ENCODE measurements at regions not wholly inside any gene's neighbourhood (a gene's known extent, or its start where the extent isn't known, plus 50 kb on each side); places are given as distances from the start of the nearest gene placed in this dataset.

- Histone ChIP-seq H3K4me3 (ENCODE audit: low read depth, low read length) (no peak overlapping the region), H3K27me3 (replicated peaks; ENCODE audit: control insufficient read depth, insufficient read depth, low read length) (no peaks in the 10 kb centered on the region), H3K36me3 (ENCODE audit: control insufficient read depth, insufficient read depth, low read length) (no peaks in the 10 kb centered on the region), H3K4me1 (no peaks in the 10 kb centered on the region), H3K9me3 (no peaks in the 10 kb centered on the region)
- TF ChIP-seq CTCF (IDR thresholded peaks at IDR 0.05; ENCODE audit: insufficient read depth in 1 of 2, low read depth in 1 of 2, low read length in 1 of 2, severe bottlenecking in 1 of 2, unreplicated experiment in 1 of 2) = no peak
- intact Hi-C loops (cut with micrococcal nuclease; ENCODE audit: unreplicated experiment) = no loop called here
- no TSS peak for BruUV-seq (replicated peaks)
- Mint-ChIP-seq H3K27me3 (ENCODE audit: insufficient read depth, unreplicated experiment) (no peaks in the 10 kb centered on the region), H3K27ac (ENCODE audit: unreplicated experiment) (no peak overlapping the region), H3K4me1 (ENCODE audit: low read depth, unreplicated experiment) (no peaks in the 10 kb centered on the region), H3K4me3 (ENCODE audit: unreplicated experiment) (no peak overlapping the region), H3K9me3 (ENCODE audit: unreplicated experiment) (no peaks in the 10 kb centered on the region), H3K36me3 (ENCODE audit: insufficient read depth, unreplicated experiment) (no peaks in the 10 kb centered on the region)
- no peak for DNase-seq
- ChIA-PET POLR2A (no interaction called here), CTCF (no interaction called here)
These were observed 93.6 kb upstream of the COL8A1 start for GRCh38 chr3:99544786-99545281.

- DNase-seq = no peak
- Histone ChIP-seq H3K27me3 (replicated peaks; ENCODE audit: control insufficient read depth, insufficient read depth, low read length) (no peaks in the 10 kb centered on the region), H3K4me1 (no peaks in the 10 kb centered on the region), H3K36me3 (ENCODE audit: control insufficient read depth, insufficient read depth, low read length) (no peaks in the 10 kb centered on the region), H3K9me3 (no peaks in the 10 kb centered on the region), H3K4me3 (ENCODE audit: low read depth, low read length) (no peak overlapping the region)
- no TSS peak for BruUV-seq (replicated peaks)
- Mint-ChIP-seq H3K36me3 (ENCODE audit: insufficient read depth, unreplicated experiment) (no peaks in the 10 kb centered on the region), H3K27me3 (ENCODE audit: insufficient read depth, unreplicated experiment) (no peaks in the 10 kb centered on the region), H3K9me3 (ENCODE audit: unreplicated experiment) (no peaks in the 10 kb centered on the region), H3K27ac (ENCODE audit: unreplicated experiment) (no peak overlapping the region), H3K4me1 (ENCODE audit: low read depth, unreplicated experiment) (no peaks in the 10 kb centered on the region), H3K4me3 (ENCODE audit: unreplicated experiment) (no peak overlapping the region)
- intact Hi-C loops (cut with micrococcal nuclease; ENCODE audit: unreplicated experiment) = no loop called here
- ChIA-PET POLR2A (no interaction called here), CTCF (no interaction called here)
- TF ChIP-seq CTCF (IDR thresholded peaks at IDR 0.05; ENCODE audit: insufficient read depth in 1 of 2, low read depth in 1 of 2, low read length in 1 of 2, severe bottlenecking in 1 of 2, unreplicated experiment in 1 of 2) = no peak
These were observed 94.6 kb upstream of the COL8A1 start for GRCh38 chr3:99543796-99544195.

GRCh38 chr3:99542767-99543518, 95.5 kb upstream of the COL8A1 start:
- intact Hi-C loops (cut with micrococcal nuclease; ENCODE audit: unreplicated experiment) = no loop called here
- no peak for TF ChIP-seq CTCF (IDR thresholded peaks at IDR 0.05; ENCODE audit: insufficient read depth in 1 of 2, low read depth in 1 of 2, low read length in 1 of 2, severe bottlenecking in 1 of 2, unreplicated experiment in 1 of 2)
- Mint-ChIP-seq H3K27me3 (ENCODE audit: insufficient read depth, unreplicated experiment) (no peaks in the 10 kb centered on the region), H3K4me3 (ENCODE audit: unreplicated experiment) (no peak overlapping the region), H3K27ac (ENCODE audit: unreplicated experiment) (no peak overlapping the region), H3K4me1 (ENCODE audit: low read depth, unreplicated experiment) (no peaks in the 10 kb centered on the region), H3K9me3 (ENCODE audit: unreplicated experiment) (no peaks in the 10 kb centered on the region), H3K36me3 (ENCODE audit: insufficient read depth, unreplicated experiment) (no peaks in the 10 kb centered on the region)
- no TSS peak for BruUV-seq (replicated peaks)
- Histone ChIP-seq H3K4me3 (ENCODE audit: low read depth, low read length) (no peak overlapping the region), H3K27me3 (replicated peaks; ENCODE audit: control insufficient read depth, insufficient read depth, low read length) (no peaks in the 10 kb centered on the region), H3K36me3 (ENCODE audit: control insufficient read depth, insufficient read depth, low read length) (no peaks in the 10 kb centered on the region), H3K4me1 (no peaks in the 10 kb centered on the region), H3K9me3 (no peaks in the 10 kb centered on the region)
- ChIA-PET CTCF (no interaction called here), POLR2A (no interaction called here)
- DNase-seq = peak in 1 of 2 experiments; percentile 5

All from Caco-2 (cell line).